G401 (cell line): ENCODE measurements at regions not wholly inside any gene's neighbourhood (a gene's known extent, or its start where the extent isn't known, plus 50 kb on each side); places are given as distances from the start of the nearest gene placed in this dataset.

Experiments used
- DNase-seq: peaks from one replicate; pipeline ENCODE4 v3.0.0-alpha.2; 2015; ENCODE audit warnings: low spot score
- in situ Hi-C: cut with HindIII; loops from 2 replicates; pipeline ENCODE4 v1.10.0; 2016; ENCODE audit warnings: low sequenced_read_pairs, mixed read lengths

- no peak for DNase-seq
- in situ Hi-C loops = no loop called here
Observed at GRCh38 chr2:138155304-138155703, 191.0 kb downstream of the HNMT start.

- in situ Hi-C loops = no loop called here
- DNase-seq = no peak
Observed at GRCh38 chr2:138157372-138157771, 193.1 kb downstream of the HNMT start.

GRCh38 chr2:138170485-138170884 lies 206.2 kb downstream of the HNMT start:
- in situ Hi-C loops = no loop called here

DNA sequence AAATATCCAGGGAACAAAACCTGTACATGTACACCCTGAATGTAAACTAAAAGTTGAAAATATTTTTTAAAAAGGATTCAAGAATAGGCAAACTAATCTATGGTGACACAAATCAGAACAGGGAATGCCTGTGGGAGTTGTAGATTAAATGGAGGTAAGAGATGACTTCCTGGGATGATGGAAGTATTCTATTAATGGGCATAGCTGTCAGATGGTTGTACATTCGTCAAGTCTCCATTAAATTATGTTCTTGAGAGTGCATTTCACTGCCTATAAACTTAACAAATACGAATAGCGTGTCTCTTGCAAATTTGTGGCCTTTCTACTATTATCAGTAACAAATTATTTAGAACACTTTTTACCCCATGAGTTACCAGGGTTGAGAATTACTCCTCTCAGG lies 207.0 kb downstream of the HNMT start:
- DNase-seq = no peak
- in situ Hi-C loops = no loop called here

More at GRCh38 chr2:138170485-138170884, 206.2 kb downstream of the HNMT start:
- DNase-seq = no peak

DNA sequence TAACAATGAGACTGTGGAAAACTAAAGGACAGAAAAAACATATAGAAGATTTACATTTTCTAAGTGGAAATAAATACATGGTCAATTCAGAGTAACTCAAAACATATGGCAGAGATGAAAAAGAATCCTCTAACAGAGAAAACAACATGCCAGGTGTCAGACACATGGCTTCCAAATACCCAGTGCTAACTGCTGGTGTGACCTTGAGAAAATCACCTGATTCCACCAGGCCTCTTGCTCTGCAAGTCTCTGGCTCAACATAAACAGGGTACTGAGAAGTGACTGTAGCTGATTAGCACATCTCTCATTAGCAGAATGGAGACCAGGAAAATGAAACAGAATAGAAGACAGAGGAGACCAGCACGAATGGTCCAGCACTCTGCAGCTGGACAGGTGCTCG lies 210.8 kb downstream of the HNMT start:
- in situ Hi-C loops = no loop called here

DNA sequence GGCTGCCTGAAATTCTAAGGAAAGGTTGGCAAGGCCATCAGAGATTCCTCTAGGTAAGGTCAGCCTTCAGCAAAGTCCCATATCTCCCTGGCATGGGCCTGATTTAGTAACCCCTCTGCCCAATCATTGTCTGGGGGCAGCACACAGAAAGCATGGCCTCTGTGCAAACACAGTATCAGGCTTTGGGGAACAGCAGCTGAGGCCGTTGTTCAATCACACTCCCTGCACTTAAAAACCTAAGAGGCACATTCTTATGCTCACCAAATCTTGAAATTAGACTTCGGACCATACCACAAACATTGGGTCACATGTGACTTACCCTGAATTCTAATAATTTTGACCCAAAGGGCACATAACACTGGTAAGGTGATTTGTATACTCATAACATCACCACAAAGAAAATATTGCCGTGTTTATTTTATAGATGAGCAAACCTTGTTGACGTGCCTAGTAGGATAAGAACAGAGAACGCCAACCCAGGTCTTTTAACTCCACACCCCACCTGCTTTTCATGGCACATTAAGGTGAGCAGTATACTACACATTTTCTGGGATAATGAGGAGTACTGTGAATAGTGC lies 212.7 kb downstream of the HNMT start:
- no peak for DNase-seq
- in situ Hi-C loops = no loop called here

More for the DNA sequence above, 210.8 kb downstream of the HNMT start:
- no peak for DNase-seq

DNA sequence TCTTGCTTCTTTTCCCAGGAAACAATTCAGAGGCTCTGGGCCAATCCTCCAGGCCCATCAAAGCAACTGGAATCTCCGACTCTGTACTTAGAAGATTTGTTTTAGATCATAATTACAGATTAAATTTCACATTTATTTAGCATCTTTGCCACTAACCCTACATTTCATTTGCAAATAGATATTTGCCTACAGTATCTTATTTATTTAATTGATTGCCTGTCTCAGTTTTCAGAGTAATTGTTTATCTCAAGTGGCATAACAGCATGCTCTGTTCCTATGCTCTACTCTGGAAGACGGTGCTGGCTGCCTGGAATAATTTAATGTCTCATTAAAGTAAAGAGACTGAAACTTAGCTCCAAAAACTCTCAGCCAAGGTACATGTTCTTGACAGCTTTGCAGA lies 213.4 kb downstream of the HNMT start:
- no peak for DNase-seq
- in situ Hi-C loops = no loop called here

DNA sequence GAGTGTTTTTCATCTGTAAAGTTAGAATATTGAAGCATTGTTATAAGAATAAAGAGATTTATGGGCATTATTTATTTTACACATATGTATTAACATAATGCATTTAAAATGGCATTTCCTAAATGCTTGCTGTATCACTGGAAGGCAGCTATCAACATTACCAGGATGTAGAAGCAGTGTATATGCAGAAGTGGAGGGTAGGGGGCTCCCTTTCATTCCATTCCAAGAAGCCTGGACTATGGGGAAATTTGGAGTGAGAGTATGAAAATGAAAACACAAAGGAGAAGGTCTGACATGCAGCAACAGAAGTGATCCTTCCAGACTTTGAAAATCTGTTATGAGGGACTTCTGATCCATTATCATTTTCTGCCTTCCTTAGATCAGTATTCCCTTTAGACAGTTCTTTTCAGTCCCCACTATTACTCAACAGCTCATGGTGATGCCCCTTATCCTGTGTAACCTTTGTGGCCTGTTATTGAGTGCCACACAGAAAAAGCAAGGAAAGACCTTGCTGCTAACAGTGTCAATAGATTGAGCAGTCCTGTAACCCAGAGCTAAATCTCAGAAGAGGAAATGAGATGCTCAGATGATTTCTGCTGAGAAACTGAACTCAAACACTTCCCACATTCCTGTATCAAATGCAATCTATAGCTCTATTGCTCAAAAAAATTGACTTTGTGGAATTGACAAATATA lies 216.6 kb downstream of the HNMT start:
- DNase-seq = no peak
- in situ Hi-C loops = no loop called here

GRCh38 chr2:138182250-138182936 lies 218.1 kb downstream of the HNMT start:
- in situ Hi-C loops = no loop called here
- DNase-seq = peak; percentile 54

DNA sequence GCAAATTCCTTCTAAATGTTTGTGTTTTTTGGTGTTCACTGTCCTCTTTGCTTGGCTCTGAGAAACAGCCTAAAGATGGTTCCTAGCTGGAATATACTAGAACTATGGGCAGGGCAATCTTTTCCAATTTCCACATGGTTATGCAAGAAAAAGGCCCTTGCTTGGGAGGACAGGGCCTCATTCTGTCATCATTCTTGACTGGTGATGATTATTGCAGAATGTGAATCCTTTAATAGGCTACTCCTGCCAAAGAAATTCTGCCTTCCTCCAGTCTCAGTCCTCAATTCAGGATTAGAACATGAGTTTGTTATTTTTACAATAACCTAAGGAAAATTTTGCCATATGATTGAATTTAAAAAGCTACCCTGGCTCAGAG lies 218.7 kb downstream of the HNMT start:
- DNase-seq = no peak
- in situ Hi-C loops = no loop called here

DNA sequence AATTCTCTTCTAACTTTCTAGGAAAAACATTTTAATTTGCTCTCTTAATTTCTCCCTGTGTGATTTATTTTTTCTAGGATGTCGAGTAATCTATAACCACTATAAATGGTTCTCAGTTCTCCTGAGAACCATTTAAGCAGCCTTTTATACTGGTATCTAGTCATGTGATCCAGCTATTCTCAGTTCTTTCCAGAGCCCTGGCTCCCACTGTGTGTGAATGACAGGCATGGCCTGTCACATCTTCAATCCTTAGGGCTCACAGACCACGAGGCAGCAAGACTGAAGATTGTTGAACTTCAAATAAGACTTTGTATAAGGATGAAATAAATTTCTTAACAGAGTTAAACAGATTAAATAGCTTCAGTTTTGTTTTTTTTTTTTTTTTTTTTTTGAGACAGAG lies 219.4 kb downstream of the HNMT start:
- in situ Hi-C loops = no loop called here
- DNase-seq = no peak

GRCh38 chr2:138184428-138184827 lies 220.2 kb downstream of the HNMT start:
- in situ Hi-C loops = no loop called here
- no peak for DNase-seq

DNA sequence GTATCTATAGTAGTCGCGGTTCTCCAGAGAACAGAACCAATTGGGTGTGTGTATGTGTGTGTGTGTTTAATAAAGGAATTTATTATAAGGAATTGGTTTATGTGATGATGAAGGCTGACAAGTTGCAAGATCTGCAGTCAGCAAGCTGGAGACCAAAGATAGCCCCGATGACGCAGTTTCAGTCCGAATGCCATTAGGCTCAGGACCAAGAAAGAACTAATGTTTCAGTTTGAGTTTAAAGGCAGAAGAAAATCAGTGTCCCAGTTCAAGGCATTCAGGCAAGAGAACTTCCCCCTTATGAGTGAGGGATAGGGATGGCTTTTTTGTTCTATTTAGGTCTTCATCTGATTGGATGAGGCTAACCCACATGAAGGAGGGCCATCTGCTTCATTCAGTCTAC lies 221.6 kb downstream of the HNMT start:
- in situ Hi-C loops = no loop called here

DNA sequence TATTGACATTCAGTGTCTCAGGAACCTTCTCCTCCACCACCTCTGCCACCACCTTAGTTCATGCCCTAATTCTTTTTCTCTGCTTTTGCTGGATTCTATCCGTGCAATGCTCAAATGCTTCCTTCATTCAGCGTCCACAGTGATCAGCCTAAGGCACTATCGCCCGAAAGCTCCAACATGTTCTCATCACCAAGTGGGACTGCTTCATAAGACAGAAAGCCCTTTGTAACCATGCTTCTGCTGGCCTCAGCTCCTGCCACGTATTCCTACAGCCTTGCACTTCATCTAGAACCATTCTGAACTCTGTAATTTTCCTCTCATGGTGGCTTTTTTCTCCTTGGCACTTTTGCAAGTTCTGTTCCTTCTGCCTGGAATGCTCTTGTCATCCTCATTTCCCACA lies 222.9 kb downstream of the HNMT start:
- in situ Hi-C loops = no loop called here
- no peak for DNase-seq

More for the DNA sequence above, 221.6 kb downstream of the HNMT start:
- no peak for DNase-seq

DNA sequence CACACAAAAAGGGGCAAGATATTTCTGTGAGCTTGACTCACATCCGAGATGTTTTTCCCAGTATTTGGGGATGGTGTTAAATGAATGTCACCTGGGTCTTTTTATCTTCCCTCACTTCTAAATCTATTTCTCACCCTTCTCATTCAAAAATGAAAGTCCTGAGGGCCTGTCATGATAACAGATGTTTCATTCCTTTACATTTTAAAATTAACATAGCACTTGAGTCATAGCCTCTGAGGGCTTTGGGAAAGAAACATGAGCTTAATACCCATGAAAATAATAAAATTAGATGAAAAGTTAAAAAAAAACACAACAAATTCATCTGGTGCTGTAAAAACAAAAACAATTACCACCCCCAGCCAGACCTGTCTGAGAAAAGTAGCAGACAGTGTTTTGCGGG lies 226.7 kb downstream of the HNMT start:
- in situ Hi-C loops = no loop called here
- no peak for DNase-seq

DNA sequence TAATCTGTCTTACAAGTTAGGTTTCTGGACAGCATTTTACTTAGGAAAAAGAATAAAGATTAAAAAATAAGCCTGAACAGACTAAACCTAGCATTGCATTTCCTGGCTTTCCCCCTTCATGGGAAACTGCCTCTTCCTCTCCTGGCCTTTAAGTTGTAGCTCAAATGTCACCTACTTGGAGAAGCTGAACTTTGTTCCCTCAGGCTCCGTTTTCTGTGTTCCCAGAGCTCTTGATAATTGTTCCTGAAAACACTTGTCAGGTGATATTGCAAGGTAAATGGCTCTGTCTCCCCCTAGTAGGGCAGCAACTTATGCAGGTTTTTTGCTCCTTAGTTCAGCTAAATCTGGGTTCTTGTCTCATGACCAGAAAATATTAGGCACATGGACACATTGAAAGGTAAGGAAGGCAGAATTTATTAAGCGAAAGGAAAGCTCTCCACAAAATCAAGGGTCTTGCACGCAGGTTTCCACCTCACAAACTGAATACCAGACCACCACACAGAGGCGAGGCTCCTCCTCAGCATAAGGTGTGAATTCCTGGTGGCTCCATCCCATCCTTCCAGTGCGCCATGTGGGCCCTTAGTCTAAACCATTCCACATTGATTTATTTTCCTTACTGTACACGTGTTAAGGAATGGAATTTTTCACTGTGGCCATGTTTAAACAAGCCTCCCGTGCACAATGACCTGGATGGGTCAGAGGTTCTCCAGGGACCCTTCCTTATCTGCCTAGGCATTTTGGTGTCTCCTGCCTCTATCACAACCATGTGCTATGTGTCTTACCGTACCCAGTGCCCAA lies 229.3 kb downstream of the HNMT start:
- in situ Hi-C loops = no loop called here
- DNase-seq = no peak

- in situ Hi-C loops = no loop called here
- DNase-seq = no peak
Observed at GRCh38 chr2:138201286-138201685, 237.0 kb downstream of the HNMT start.

- DNase-seq = no peak
- in situ Hi-C loops = no loop called here
Observed at GRCh38 chr2:138202762-138203161, 238.5 kb downstream of the HNMT start.

- no peak for DNase-seq
- in situ Hi-C loops = no loop called here
Observed at GRCh38 chr2:138205281-138205680, 241.0 kb downstream of the HNMT start.
